GM23338 (cell line): ENCODE measurements at regions not wholly inside any gene's neighbourhood (a gene's known extent, or its start where the extent isn't known, plus 50 kb on each side); places are given as distances from the start of the nearest gene placed in this dataset.

Experiments
- ATAC-seq: fragments of 200-7000 bp; cut with Tn5 transposase; 3 replicates; pipeline ENCODE4 v1.9.1; 2020
- DNase-seq: peaks from one replicate; pipeline ENCODE4 v3.0.0-alpha.2; 2015; ENCODE audit warnings: low spot score
- H2AFZ ChIP-seq: fragments of 200-600 bp; sonication (generic); 2 replicates; pipeline ENCODE4 v1.8.0; 2016; ENCODE audit warnings: antibody characterized with exemption, mild to moderate bottlenecking, moderate library complexity
- H3F3A ChIP-seq: fragments of 200-600 bp; sonication (generic); replicated peaks from 2 replicates; pipeline ENCODE4 v1.8.0; 2017; ENCODE audit warnings: antibody characterized with exemption, mixed run types, low read depth
- H3K27ac ChIP-seq: fragments of 200-600 bp; sonication (generic); 2 replicates; pipeline ENCODE4 v1.6.1; 2016; ENCODE audit warnings: low read depth
- H3K27me3 ChIP-seq: fragments of 200-600 bp; sonication (generic); 2 replicates; pipeline ENCODE4 v1.8.0; 2016; ENCODE audit warnings: mild to moderate bottlenecking, mixed run types, moderate library complexity; ENCODE audit not compliant: insufficient read depth
- H3K36me3 ChIP-seq: fragments of 200-600 bp; sonication (generic); 2 replicates; pipeline ENCODE4 v1.8.0; 2016; ENCODE audit warnings: mild to moderate bottlenecking; ENCODE audit not compliant: insufficient read depth
- H3K4me1 ChIP-seq: fragments of 200-600 bp; sonication (generic); 2 replicates; pipeline ENCODE4 v1.8.0; 2016; ENCODE audit warnings: mild to moderate bottlenecking, moderate library complexity; ENCODE audit not compliant: insufficient read depth
- H3K4me2 ChIP-seq: fragments of 200-600 bp; sonication (generic); 2 replicates; pipeline ENCODE4 v1.7.1; 2017; ENCODE audit warnings: mixed run types
- H3K4me3 ChIP-seq: fragments of 200-600 bp; sonication (generic); 2 replicates; pipeline ENCODE4 v1.6.1; 2016; ENCODE audit warnings: mixed run types
- H3K79me2 ChIP-seq: fragments of 200-600 bp; sonication (generic); replicated peaks from 2 replicates; pipeline ENCODE4 v1.8.0; 2017; ENCODE audit warnings: mild to moderate bottlenecking; ENCODE audit not compliant: insufficient read depth
- H3K9me2 ChIP-seq: fragments of 200-600 bp; sonication (generic); 2 replicates; pipeline ENCODE4 v1.8.0; 2017; ENCODE audit not compliant: insufficient read depth
- H4K20me1 ChIP-seq: fragments of 200-600 bp; sonication (generic); replicated peaks from 2 replicates; pipeline ENCODE4 v1.8.0; 2017; ENCODE audit warnings: mild to moderate bottlenecking; ENCODE audit not compliant: insufficient read depth
- H3K27ac Mint-ChIP-seq: 2 replicates; pipeline ENCODE4 v1.8.0; 2020; ENCODE audit warnings: inconsistent platforms, mild to moderate bottlenecking, moderate library complexity, mixed read lengths
- H3K27me3 Mint-ChIP-seq: 3 replicates; pipeline ENCODE4 v1.8.0; 2022; ENCODE audit warnings: low read depth, mild to moderate bottlenecking, moderate library complexity, mixed read lengths, inconsistent platforms; ENCODE audit not compliant: insufficient read depth, poor library complexity
- H3K36me3 Mint-ChIP-seq: 3 replicates; pipeline ENCODE4 v1.8.0; 2021; ENCODE audit warnings: low read depth, mild to moderate bottlenecking, inconsistent platforms, moderate library complexity, mixed read lengths
- H3K4me1 Mint-ChIP-seq: 3 replicates; pipeline ENCODE4 v1.8.0; 2020; ENCODE audit warnings: mild to moderate bottlenecking, inconsistent platforms, mixed read lengths
- H3K4me3 Mint-ChIP-seq: 3 replicates; pipeline ENCODE4 v1.8.0; 2021; ENCODE audit warnings: moderate library complexity, mild to moderate bottlenecking, inconsistent platforms, mixed read lengths
- H3K9me3 Mint-ChIP-seq: 3 replicates; pipeline ENCODE4 v1.8.0; 2020; ENCODE audit warnings: moderate library complexity, mild to moderate bottlenecking, inconsistent platforms, mixed read lengths
- CREB1 ChIP-seq: fragments of 250-450 bp; sonication (Bioruptor Pico); IDR thresholded peaks from 2 replicates; pipeline ENCODE4 v1.5.0; 2020; ENCODE audit warnings: low read depth, mild to moderate bottlenecking, moderate library complexity
- ETS1 ChIP-seq: IDR thresholded peaks from 2 replicates; pipeline ENCODE4 v1.6.1; 2016; ENCODE audit warnings: antibody characterized with exemption
- EZH2 ChIP-seq: fragments of 200-600 bp; sonication (generic); IDR thresholded peaks from one replicate; pipeline ENCODE4 v1.8.0; 2017; ENCODE audit warnings: antibody characterized with exemption, mild to moderate bottlenecking, low read depth; ENCODE audit not compliant: unreplicated experiment
- JUNB ChIP-seq: IDR thresholded peaks from one replicate; pipeline ENCODE4 v1.6.1; 2016; ENCODE audit warnings: antibody characterized with exemption; ENCODE audit not compliant: unreplicated experiment
- NANOG ChIP-seq: IDR thresholded peaks from 2 replicates; pipeline ENCODE4 v1.6.1; 2016; ENCODE audit warnings: antibody characterized with exemption, borderline replicate concordance
- POLR2AphosphoS5 ChIP-seq: IDR thresholded peaks from 2 replicates; pipeline ENCODE4 v1.6.1; 2016; ENCODE audit warnings: antibody characterized with exemption, low read depth
- STAT1 ChIP-seq: IDR thresholded peaks from one replicate; pipeline ENCODE4 v1.6.1; 2016; ENCODE audit warnings: antibody characterized with exemption; ENCODE audit not compliant: unreplicated experiment
- ZNF114 ChIP-seq: fragments of 250-450 bp; sonication (Bioruptor Pico); IDR thresholded peaks from 2 replicates; pipeline ENCODE4 v1.5.0; 2020; ENCODE audit warnings: mild to moderate bottlenecking, moderate library complexity
- ZNF462 ChIP-seq: fragments of 250-450 bp; sonication (Bioruptor Pico); IDR thresholded peaks from 2 replicates; pipeline ENCODE4 v1.5.0; 2020; ENCODE audit warnings: mild to moderate bottlenecking, moderate library complexity

GRCh38 chr16:50985733-50986132 lies 165.3 kb downstream of the SALL1 start (continued):
- TF ChIP-seq CREB1 (CRISPR knock-in tag) (no peak), JUNB (no peak), EZH2 (no peak), POLR2AphosphoS5 (no peak)

GRCh38 chr16:50984688-50985087 lies 166.4 kb downstream of the SALL1 start:
- Histone ChIP-seq H3K9me2 (no peaks in the 10 kb centered on the region), H3K27me3 (no peaks in the 10 kb centered on the region), H3F3A (no peaks in the 10 kb centered on the region), H3K4me1 (no peaks in the 10 kb centered on the region), H4K20me1 (no peaks in the 10 kb centered on the region), H3K4me2 (no peak overlapping the region), H3K79me2 (no peaks in the 10 kb centered on the region), H3K4me3 (no peak overlapping the region), H3K27ac (no peak overlapping the region), H2AFZ (no peak overlapping the region), H3K36me3 (no peaks in the 10 kb centered on the region)
- H3K4me3 Mint-ChIP-seq: no peak overlapping the region
- peaks cover 7% of the 10 kb centered on the region; the same call in 2 of the 3 replicates for H3K9me3 Mint-ChIP-seq
- H3K4me1 Mint-ChIP-seq: no peaks in the 10 kb centered on the region
- no peak for TF ChIP-seq ETS1
- no peak for ATAC-seq
- H3K36me3 Mint-ChIP-seq: no peaks in the 10 kb centered on the region
- H3K27me3 Mint-ChIP-seq: peaks cover 10% of the 10 kb centered on the region
- no peak overlapping the region for H3K27ac Mint-ChIP-seq
- DNase-seq: no peak

GRCh38 chr16:50982808-50983207 lies 168.3 kb downstream of the SALL1 start:
- H3K79me2 ChIP-seq: no peaks in the 10 kb centered on the region
- no peaks in the 10 kb centered on the region for H3F3A ChIP-seq
- H3K36me3 Mint-ChIP-seq: no peaks in the 10 kb centered on the region
- no peaks in the 10 kb centered on the region for H3K36me3 ChIP-seq
- H3K4me2 ChIP-seq: no peak overlapping the region
- no peaks in the 10 kb centered on the region for H3K27me3 ChIP-seq
- no peak for ATAC-seq
- no peaks in the 10 kb centered on the region for H3K4me1 Mint-ChIP-seq
- no peaks in the 10 kb centered on the region for H4K20me1 ChIP-seq
- no peaks in the 10 kb centered on the region for H3K4me1 ChIP-seq
- H2AFZ ChIP-seq: no peak overlapping the region
- DNase-seq: no peak
- H3K27ac ChIP-seq: no peak overlapping the region
- H3K27me3 Mint-ChIP-seq: peaks cover 11% of the 10 kb centered on the region
- TF ChIP-seq NANOG (no peak), CREB1 (CRISPR knock-in tag) (no peak), STAT1 (no peak), JUNB (no peak), EZH2 (no peak), ZNF114 (CRISPR knock-in tag) (no peak), ZNF462 (CRISPR knock-in tag) (no peak)
- H3K9me2 ChIP-seq: no peaks in the 10 kb centered on the region
- H3K27ac Mint-ChIP-seq: no peak overlapping the region
- H3K4me3 ChIP-seq: no peak overlapping the region
- no peak overlapping the region for H3K4me3 Mint-ChIP-seq
- H3K9me3 Mint-ChIP-seq: peaks cover 7% of the 10 kb centered on the region; the same call in 2 of the 3 replicates
